ENCODE measurements at regions not wholly inside any gene's neighbourhood (a gene's known extent, or its start where the extent isn't known, plus 50 kb on each side); places are given as distances from the start of the nearest gene placed in this dataset.

DNA sequence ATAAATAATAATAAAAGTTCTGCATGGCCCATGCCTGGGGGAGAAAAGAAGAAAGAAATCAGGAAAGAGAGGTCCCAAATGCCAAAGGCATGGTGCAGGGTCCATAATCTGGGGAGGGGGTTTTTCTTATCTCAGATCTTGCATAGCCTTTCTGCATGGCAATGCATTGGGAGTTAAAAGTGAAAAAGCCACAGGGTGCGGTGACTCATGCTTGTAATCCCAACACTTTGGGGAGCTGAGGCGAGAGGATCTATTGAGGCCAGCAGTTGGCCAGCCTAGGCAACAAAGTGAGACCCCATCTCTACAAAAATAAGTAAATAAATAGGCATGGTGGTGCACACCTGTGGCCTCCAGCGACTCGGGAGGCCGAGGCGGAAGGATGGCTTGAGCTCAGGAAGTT is 76.8 kb upstream of the GATA2 start:
- no peak for DNase-seq

DNA sequence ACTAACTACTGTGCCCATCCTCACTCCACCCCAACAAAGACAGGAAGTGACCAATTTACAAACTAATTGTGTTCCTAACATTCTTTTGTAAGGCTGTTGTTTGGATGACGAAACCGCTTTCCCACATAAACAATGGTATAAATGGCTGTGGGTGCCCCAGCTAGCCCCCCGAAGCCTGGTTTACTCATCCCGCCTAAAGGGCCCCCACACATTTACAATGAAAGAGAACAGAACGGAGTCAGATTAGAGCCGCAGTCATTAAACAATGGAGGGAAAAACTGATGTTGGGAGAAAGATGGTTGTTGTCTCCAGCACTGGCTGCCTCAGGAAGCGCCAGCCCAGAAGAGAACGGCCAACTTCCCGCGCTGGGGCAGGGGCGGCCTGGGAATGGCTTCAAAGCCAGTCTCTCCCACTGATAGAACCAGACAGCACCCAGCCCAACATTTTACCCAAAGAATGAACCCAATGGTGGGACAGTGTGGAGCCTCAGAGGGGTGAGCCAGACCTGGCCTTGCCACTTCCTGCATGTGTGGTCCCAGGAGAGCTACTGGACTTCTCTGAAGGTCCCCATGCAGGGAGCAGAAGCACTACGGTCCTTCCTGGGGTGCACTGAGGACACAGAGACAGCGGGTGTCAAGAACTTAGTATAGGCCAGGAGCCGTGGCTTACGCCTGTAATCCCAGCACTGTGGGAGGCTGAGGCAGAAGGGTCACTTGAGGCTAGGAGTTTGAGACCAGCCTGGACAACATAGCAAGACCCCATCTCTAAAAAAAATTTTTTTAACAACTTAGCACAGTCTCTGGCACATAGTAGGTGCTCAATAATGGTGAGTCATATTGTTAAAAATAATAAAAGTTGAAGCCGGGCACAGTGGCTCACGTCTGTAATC is 75.8 kb upstream of the GATA2 start:
- no peak for DNase-seq

DNA sequence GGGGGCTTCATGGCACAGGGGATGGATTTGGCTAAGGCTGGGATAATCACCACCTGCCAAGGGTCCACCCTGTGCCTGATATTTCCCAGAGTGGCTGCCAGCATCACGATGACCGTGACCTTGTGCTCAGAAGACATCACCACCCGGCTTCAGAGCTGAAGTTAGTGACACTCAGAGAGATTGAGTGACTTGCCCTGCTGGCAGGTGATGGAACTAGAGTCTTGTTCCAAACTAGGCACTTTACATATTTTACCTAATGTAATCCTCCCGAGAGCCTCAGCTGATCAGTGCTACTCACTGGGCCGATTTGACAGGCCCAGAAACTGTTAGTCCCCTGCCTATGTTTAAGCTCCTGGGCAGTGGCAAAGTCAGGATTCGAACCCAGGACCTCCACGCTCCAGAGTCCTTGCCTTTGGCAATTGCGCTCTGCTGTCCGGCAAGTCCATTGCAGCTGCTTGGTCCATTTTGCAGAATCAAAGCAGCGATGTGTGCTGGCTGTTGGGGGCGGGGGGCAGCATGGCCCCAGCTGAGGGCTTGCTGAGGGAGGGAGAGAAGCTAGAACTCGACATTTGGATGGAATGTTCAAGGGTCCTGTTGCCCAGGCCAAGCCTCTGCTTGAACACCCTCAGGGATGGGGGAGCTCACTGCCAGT is 74.8 kb upstream of the GATA2 start:
- DNase-seq, result no peak

DNA sequence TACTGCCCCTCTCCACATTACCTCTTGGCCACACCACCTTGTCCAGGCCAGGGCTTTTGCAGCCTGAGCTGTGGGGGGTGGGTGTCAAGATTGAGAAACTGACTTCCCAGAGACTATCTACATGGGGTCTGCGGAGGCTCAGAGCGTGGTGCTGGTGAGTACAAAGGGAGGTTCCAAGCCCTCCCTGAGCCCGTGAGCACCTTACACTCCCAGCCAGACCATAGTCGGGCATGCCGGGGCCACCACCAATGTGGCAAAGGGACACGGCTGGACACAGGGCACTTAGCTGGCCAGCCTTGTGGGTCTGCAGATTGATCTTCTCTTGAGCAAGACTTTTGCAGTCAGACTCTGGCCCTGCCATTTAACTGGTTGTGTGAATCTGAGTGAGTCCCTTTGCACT is 74.1 kb upstream of the GATA2 start:
- DNase-seq, result no peak

DNA sequence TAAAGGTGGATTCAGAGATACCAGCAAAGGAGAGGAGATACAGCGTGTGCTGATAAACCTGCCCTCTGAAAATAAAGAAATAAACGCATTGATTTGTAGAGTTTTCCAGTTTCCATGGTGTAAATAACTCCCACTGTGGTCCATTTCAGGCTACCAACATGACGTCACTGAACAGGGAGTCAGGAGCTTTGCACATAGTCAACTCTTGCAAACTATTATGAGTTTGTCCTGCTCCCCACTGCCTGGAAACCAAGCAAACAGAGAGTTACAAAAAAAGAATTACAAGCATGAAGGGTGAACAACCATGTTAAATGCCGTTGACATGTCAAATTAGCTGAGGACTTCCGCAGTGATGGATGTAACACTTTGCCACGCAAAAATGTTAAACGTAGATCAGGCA is 70.4 kb upstream of the GATA2 start:
- DNase-seq, result no peak

DNA sequence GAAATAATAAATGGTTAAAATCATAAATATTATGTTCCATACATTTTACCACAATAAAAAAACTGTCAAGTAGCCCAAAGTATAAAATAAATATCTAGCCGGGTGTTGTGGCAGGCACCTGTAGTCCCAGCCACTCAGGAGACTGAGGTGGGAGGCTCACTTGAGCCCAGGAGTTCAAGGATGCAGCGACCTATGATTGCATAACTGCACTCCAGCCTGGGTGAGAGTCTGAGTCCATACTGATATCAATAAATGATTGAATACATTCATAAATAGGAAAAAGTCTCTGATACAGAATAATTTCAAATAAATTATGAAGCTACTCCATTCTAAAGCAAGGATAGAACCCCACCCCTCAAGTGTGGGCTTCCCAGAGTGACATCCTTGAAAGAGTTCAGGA is 68.5 kb upstream of the GATA2 start:
- DNase-seq, result no peak

DNA sequence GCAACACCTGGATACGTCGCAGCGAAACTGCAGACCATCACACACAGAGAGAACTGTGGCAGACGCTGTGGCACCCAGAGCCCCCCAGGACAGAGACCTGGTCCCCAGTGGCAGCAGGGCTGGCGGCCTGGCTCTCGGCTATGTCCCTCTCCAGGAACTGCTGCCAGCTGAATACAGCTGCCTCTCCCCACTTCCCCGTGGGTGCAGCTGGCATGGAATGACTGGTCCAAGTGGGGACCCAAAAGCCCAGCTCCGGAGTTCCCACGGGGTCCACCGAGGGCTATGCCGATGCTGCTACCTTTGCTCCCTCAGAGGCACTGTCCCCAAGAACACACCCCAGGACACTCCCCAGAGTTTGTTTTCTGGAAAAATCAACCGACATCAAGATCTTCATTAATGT is 67.8 kb upstream of the GATA2 start:
- DNase-seq, result no peak

DNA sequence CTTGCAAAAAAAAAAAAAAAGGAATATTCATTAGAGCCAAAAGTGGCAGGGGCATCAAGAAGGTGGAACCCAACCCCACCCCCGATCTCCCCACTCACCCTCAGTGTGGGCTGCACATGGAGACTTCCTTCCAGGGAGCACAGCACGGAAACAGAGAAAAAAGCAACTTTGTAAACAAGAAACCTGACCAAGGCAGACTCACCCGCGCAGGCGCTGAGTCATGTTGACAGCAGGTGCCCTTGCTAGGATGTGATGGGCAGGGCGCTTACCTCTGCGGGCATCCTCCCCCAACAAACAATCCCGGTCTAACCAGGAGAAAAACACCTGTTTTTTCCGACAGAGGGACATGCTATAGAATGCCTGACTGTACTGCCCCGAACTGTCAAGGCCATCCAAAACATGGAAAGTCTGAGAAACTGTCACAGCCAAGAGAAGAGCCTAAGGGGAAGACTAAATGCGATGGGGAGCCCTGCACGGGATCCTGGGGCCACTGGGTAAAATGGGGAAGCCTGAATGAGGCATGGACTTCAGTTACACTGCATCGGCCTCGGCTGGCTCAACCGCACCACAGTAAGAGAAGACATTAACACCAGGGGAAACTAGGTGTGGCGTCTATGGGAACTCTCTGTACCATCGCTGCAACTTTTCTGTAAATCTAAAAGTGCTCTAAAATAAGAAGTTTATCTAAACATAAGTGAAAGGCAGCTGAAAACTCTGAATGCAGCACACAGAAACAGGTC is 66.7 kb upstream of the GATA2 start:
- DNase-seq, result peak; percentile 23

DNA sequence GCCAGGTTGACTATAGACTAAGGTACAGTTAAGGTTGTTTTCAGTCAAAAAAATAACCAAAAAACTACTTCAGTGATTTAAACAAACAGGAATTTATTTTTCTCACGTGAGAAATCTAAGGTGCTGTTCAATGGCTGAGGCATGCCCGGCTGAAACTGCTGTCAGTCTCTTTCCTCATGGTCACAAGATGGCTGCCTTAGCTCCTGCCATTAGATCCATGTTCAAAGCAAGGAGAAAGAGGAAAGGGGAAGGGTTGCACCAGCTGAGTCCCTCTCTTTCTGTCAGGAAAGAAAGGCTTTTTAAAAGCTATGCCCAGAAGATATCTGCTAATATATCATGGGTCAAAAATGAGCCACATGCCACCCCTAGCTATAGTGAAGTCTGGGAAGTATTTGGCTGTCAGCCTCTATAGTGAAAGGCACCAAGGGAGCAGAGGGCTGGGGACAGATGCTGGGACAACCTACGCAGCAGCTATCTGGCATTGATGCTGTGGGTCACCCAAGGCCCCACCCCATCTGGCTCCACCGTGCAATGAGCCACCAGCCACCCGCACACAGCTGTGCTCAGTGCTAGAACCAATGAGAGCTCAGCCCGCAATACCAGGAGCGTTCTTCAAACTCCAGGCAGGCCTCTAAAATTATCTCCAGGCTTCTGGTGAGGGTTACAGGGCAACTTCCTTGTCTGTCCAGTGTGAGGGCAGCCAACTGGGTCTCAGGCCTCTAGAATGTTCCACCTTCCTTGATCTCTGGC is 64.7 kb upstream of the GATA2 start:
- no peak for DNase-seq

DNA sequence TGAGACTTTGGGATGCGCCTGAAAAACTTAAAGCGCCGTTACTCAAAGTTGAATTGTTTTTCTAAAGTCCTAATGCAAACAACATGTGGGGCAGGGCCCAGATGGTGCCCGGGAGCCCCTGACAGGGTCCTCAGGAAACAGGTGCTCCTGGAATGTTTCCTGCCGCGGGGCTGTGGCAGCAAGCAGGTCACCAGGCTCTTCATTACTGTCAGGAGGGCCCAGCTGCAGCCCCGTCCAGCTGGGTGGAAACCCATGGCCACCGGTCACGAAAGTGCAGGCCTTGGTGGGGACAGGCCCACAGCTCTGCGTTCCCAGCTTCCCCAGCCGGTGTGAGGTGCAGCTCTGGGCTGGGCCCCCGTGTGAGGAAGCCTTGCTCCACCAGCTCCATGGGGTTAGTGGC is 63.9 kb upstream of the GATA2 start:
- no peak for DNase-seq

DNA sequence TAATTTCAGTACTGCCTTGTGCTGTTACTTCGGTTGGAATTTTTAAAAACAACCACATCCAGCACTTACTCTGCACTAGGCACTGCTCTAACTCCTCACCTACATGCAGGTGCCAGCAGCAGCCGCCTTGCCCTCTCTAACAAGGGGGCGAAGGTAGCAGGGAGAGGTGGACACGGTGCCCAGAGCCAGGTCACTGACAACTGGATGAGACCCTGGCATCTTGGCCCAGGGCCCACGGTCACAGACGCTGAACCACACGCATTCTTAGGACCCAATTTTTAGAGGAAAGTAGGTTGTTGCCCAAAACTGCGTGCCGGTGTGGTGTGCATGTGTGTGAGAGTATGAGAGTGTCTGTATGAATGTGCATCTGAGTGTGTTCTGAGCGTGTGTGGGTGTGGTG is 63.4 kb upstream of the GATA2 start:
- no peak for DNase-seq

DNA sequence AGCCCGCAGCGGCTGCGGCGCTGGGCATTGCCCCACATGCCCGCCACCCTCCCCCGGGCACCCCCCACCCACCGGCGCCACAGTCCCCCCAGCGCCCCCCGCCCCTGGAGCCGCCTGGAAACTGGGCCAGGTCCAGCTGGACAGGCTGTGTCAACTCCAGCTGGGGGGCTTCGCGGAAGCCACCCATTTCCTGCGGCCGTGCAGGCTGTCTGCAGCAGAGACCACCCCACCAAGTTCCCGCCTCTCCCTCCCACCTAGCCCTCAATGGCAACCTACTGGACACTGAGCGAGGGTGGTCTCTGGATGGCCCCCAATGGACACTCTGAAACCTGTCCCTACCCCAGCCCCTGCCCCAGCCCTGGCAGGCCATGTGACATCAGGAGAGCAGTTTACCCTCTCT is 62.8 kb upstream of the GATA2 start:
- DNase-seq, result no peak

DNA sequence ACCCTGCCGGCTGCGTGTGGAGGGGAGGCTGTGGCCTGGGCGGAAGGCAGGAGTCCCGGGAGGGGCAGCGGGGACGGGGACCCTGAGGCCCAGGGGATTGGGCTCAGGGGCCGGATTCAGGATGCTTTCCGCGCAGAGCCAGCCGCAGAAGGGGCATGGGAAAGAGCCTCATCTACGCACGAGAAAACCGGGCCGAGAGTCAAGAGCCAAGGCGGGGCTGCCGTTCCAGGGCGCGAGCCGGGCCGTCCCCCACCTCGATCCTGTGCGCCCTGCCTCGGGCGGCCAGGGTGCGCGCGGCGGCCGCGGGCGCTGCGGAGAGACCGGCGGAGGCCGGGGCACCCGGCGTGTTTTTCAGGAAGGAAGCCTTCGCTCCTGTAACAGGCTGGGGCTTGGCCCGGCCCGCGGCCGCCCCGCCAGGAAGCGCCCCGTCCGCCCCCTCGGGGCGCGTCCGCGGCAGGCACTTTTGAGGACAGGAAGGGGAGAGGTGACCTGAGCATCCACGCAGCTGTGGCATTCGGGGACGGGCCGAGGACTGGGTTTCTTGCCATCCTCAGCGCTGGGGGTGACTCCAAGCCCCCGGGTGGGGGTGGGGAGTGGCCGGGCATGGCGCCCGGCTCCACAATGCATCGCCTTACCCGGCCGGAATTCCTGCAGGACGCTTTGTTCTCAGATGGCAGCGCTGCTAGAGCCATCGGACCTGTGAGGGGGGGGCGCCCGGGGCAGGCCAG is 62.3 kb upstream of the GATA2 start:
- DNase-seq, result no peak

DNA sequence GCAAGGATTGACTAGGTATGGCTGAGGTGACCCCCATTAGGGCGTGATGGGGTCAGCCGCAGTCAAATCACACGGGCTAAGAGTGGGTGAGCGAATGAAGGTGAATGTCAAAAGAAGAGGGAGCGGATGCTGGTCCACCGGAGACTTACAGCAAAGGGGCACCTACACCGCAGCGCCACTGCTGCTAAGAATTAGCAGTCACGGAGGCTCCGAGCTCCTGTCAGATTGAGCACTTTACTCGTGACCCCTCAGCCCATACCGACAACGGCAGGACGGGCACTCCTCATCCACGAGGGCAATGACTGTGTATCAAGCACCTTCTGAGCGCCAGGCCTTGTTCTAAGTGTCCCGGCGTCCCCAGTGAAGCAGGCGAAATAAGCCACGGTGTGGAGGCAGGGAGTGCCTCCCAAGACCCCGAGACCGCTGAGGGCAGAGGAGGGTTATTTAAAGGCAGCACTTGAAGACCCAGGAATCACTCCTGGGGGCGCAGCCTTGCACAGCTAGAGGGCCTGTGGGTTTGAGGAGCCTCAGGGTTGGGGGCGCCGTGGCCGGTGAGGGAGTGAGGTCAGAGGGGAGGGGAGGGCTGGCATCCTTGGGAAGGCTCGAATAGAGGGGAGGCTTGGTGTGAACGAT is 61.6 kb upstream of the GATA2 start:
- no peak for DNase-seq

DNA sequence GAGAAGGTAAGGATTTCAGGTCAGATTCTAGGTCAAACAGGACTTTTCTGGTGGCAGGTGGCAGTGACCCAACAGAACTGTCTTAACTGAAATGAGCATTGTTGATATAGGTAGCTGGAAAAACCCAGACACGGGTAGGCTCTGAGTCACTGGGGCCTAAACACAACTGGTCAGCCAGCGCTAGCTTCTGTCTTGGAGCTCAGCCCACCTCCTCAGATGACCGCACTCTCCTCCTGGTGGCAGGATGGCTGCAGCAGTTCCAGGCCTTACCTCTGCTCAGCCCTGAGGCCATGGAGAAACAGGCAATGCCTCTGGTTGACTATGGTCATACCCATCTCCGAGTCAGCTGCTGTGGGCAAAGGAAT is 61.1 kb upstream of the GATA2 start:
- DNase-seq, result no peak

DNA sequence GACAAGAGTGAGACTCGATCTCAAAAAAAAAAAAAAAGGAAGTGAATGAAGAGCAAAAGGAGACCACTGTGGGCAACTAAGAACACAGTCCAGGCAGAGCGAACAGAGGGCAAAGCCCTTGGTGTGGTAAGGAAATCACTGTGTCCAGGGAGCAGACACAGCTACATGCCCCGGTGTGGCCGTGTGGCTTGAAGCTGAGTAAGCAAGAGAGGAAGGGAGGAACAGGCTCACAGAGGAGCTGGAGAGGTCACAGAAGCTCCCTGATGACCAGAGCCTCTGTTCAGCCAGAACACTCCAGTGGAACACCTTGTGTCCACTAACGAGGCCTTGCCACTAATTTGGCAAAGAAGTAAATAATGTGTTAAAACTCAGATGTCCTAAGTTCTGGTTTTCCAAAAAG is 60.6 kb upstream of the GATA2 start:
- DNase-seq, result no peak

DNA sequence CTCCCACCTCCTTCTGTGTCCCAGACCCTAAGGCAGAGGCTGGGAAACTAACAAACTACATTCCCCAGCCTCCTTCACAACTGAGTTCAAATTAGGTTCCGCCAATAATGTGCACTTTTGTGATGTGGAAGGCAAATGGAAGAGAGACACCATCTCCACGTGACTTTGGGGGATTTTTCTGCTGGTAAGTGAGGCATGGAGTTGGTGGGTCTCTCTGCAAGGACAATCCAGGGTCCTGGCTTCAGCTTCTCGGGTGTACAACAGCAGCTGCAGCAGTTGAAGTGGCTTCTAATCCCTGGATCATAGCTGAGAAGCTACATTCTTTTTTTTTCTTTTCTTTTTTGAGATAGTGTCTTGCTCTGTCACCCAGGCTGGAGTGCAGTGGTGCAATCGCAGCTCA is 58.9 kb upstream of the GATA2 start:
- DNase-seq, result no peak

DNA sequence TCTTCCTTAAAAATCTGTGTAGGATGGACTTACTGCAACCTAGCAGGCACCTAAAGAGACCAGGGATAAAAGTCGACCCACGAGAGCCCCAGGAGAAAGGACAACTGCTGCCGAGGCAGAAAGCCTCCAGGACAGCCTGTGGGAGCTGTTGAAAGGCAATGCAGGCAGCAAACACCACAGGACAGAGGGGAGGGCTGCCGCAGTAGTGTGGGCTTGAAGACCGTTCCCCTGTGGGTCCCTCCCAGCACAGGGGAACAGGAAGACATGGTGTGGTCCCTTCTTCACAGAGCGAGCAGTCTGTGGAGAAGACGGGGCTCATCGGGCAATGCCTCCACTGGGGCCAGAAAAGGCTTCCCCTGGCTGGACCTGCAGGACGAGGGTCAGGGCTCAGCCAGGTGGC is 58.5 kb upstream of the GATA2 start:
- DNase-seq, result no peak

DNA sequence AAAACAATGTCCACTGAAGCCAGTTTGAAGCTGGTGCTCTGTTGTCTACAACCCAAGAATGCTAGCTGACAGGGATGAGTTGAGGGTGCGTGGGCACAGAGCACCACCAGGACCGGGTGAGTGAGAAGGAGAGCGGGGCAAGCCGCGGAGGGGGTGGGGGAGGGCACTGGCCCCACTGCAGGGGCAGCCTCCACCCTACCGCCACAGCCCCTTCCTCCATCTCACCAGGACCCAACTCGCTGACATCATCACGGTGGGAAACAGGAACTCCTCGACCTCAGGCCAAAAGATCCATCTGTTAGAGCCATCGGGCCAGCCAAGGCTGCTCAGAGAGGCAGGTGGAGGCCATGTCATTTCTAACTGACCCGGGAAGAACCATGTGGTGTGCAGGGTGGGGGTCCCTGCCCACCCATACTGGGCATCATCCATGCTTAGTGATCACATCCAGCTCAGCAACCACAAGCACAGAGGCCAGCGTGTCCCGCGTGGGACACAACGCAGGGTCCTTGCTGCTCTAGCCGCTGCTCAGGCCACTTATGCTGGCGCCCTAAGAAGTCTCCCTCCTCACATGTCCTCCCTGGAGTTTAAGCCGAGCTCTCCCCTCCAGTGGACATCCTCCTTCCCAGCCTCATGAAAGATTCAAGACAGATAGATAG is 57.6 kb upstream of the GATA2 start:
- DNase-seq, result no peak

DNA sequence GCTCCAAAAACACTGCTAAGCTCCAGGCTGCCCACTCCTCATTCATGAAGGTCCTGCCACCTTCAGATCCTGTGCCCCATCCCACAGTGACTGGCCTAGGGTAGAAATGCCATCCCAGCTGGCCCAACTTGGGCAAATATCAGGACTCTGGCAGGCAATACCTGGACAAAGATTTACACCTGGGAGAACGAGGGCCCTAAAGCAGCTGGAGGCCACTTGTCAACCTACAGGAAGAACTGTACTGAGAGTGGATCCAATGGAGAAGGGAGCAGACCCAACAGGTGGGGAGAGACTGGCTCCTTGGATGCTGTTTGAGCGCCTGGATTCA is 57.1 kb upstream of the GATA2 start:
- DNase-seq, result no peak

DNA sequence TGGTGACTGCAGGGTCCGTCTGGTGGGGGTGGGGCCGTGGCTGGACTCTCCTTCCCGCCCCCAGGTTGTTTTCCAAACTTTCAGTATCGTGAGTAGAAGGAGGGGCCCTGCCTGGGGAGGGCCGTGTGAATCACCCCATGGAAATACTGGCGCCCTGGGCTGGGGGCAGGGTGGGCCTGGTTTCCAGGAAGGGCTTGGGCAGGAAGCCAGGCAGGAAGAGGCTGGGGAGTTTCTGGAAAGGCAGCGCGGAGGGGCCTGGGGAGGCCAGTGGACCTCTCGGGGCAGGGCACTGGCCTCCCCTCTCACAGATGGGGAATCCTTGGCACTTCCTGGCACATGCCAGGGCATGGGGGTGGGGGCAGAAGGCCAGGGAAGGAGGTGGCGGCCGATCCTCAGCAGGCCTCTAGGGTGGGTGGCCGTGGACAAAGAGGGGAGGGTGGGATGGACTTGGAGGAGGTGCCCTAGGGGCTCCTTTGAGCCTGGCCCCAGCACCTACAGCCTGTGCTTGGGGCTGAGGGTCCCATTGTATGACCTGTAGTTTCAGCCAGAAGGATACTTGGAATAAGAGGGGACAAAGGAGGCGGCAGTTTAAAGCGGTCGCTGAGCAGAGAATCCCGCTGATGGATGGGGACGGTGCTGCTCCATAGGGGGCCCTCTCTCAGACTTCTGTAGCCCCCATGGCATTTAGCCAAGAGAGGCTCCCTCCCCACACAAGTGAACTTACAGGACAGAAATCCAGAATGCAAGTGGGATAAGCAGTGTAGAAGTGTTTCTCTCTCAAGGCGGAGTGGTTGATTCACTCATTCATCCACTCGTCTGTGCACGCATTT is 56.5 kb upstream of the GATA2 start:
- DNase-seq, result no peak

Measured in activated CD4-positive, alpha-beta T cell treated with anti-CD3 and anti-CD28 coated beads, Interleukin-2, Interleukin-6, amounts not matched to agents 100 ng/mL and 50 ng/mL, durations not matched to agents 16 hours and 8 hours (primary cell).